KMS-11 (cell line): ENCODE measurements at regions not wholly inside any gene's neighbourhood (a gene's known extent, or its start where the extent isn't known, plus 50 kb on each side); places are given as distances from the start of the nearest gene placed in this dataset.

Source experiments
- H2AFZ ChIP-seq: fragments of 200-600 bp; sonication (generic); 2 replicates; pipeline ENCODE4 v1.6.1; 2016; ENCODE audit warnings: antibody characterized with exemption, mixed run types, low read depth
- H3K27ac ChIP-seq: fragments of 200-600 bp; sonication (generic); 2 replicates; pipeline ENCODE4 v1.6.1; 2016; ENCODE audit warnings: mild to moderate bottlenecking, mixed run types
- H3K27me3 ChIP-seq: fragments of 200-600 bp; sonication (generic); 2 replicates; pipeline ENCODE4 v1.6.1; 2017; ENCODE audit warnings: mild to moderate bottlenecking, low read depth, mixed run types, moderate library complexity; ENCODE audit not compliant: insufficient read depth
- H3K36me3 ChIP-seq: fragments of 200-600 bp; sonication (generic); 2 replicates; pipeline ENCODE4 v1.6.1; 2017; ENCODE audit warnings: mild to moderate bottlenecking, mixed run types; ENCODE audit not compliant: insufficient read depth
- H3K4me1 ChIP-seq: fragments of 200-600 bp; sonication (generic); 2 replicates; pipeline ENCODE4 v1.6.1; 2016; ENCODE audit warnings: mild to moderate bottlenecking, low read depth, mixed run types; ENCODE audit not compliant: poor library complexity, severe bottlenecking
- H3K4me2 ChIP-seq: fragments of 200-600 bp; sonication (generic); 2 replicates; pipeline ENCODE4 v1.7.0; 2016; ENCODE audit warnings: mild to moderate bottlenecking, mixed run types
- H3K4me3 ChIP-seq: fragments of 200-600 bp; sonication (generic); IDR thresholded peaks from 2 replicates; pipeline ENCODE4 v1.6.1; 2017; ENCODE audit warnings: low read depth, low read length, mixed read lengths; ENCODE audit not compliant: insufficient read depth
- H3K79me2 ChIP-seq: fragments of 200-600 bp; sonication (generic); 2 replicates; pipeline ENCODE4 v1.6.1; 2016; ENCODE audit warnings: low read depth, mixed run types; ENCODE audit not compliant: insufficient read depth
- H3K9ac ChIP-seq: fragments of 200-600 bp; sonication (generic); 2 replicates; pipeline ENCODE4 v1.6.1; 2016; ENCODE audit warnings: mild to moderate bottlenecking, mixed run types
- H4K20me1 ChIP-seq: fragments of 200-600 bp; sonication (generic); 2 replicates; pipeline ENCODE4 v1.6.1; 2016; ENCODE audit warnings: mild to moderate bottlenecking, mixed run types; ENCODE audit not compliant: insufficient read depth
- CTCF ChIP-seq: fragments of 200-600 bp; sonication (generic); conservative IDR thresholded peaks from 2 replicates; pipeline ENCODE4 v1.6.1; 2017; ENCODE audit warnings: low read depth, mild to moderate bottlenecking, antibody characterized with exemption, low read length, moderate library complexity, mixed read lengths

GRCh38 chr2:67716895-67717396, 319.8 kb downstream of the ETAA1 start:
- TF ChIP-seq CTCF, result no peak
- no peak overlapping the region for H3K27ac ChIP-seq
- H3K4me2 ChIP-seq, result no peak overlapping the region
- no peaks in the 10 kb centered on the region for H3K79me2 ChIP-seq
- no peaks in the 10 kb centered on the region for H3K27me3 ChIP-seq
- no peaks in the 10 kb centered on the region for H3K36me3 ChIP-seq
- no peak overlapping the region for H3K9ac ChIP-seq
- H3K4me1 ChIP-seq, result no peaks in the 10 kb centered on the region
- no peak overlapping the region for H2AFZ ChIP-seq
- no peak overlapping the region for H3K4me3 ChIP-seq
- no peaks in the 10 kb centered on the region for H4K20me1 ChIP-seq

GRCh38 chr2:67717692-67718091, 320.6 kb downstream of the ETAA1 start:
- Histone ChIP-seq H3K79me2 (no peaks in the 10 kb centered on the region), H2AFZ (no peak overlapping the region), H3K27me3 (no peaks in the 10 kb centered on the region), H3K27ac (no peak overlapping the region), H3K36me3 (no peaks in the 10 kb centered on the region), H3K4me3 (no peak overlapping the region), H3K9ac (no peak overlapping the region), H3K4me2 (no peak overlapping the region), H3K4me1 (no peaks in the 10 kb centered on the region), H4K20me1 (no peaks in the 10 kb centered on the region)
- TF ChIP-seq CTCF, result no peak

GRCh38 chr2:67719351-67719750, 322.2 kb downstream of the ETAA1 start:
- H4K20me1 ChIP-seq, result no peaks in the 10 kb centered on the region
- H3K4me1 ChIP-seq, result no peaks in the 10 kb centered on the region
- no peak for TF ChIP-seq CTCF
- H3K79me2 ChIP-seq, result no peaks in the 10 kb centered on the region
- H2AFZ ChIP-seq, result no peak overlapping the region
- no peak overlapping the region for H3K4me2 ChIP-seq
- H3K36me3 ChIP-seq, result no peaks in the 10 kb centered on the region
- H3K9ac ChIP-seq, result no peak overlapping the region
- H3K4me3 ChIP-seq, result no peak overlapping the region
- no peak overlapping the region for H3K27ac ChIP-seq
- no peaks in the 10 kb centered on the region for H3K27me3 ChIP-seq

- no peaks in the 10 kb centered on the region for H3K27me3 ChIP-seq
- TF ChIP-seq CTCF, result no peak
These were observed 324.4 kb downstream of the ETAA1 start for GRCh38 chr2:67721516-67721915.

More at GRCh38 chr2:67721516-67721915, 324.4 kb downstream of the ETAA1 start:
- Histone ChIP-seq H3K27ac (no peak overlapping the region), H3K79me2 (no peaks in the 10 kb centered on the region), H3K4me2 (no peak overlapping the region), H3K4me3 (no peak overlapping the region), H3K4me1 (no peaks in the 10 kb centered on the region), H3K36me3 (no peaks in the 10 kb centered on the region), H2AFZ (no peak overlapping the region), H3K9ac (no peak overlapping the region), H4K20me1 (no peaks in the 10 kb centered on the region)
